ENCODE measurements at regions not wholly inside any gene's neighbourhood (a gene's known extent, or its start where the extent isn't known, plus 50 kb on each side); places are given as distances from the start of the nearest gene placed in this dataset.

DNA sequence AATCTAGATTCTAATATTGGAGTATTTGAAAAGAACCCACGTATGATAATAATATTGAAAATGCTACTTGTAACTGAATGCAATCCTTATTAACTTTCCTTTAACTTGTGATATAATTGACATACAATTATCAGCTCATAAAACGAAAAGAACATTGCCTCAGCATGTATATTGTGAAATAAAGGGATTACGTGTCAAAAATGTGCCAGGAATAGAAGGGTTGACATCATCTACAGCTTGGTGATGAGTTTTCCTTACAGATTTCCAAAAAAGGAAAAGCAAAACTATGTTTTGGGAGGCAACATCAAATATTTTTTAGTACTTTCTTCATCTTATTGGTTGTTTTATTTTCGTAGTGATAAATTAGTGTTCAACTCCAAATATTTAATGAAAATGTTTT, 266.0 kb upstream of the PTGER4 start:
- no peak for DNase-seq

- no peak for DNase-seq
Measured at GRCh38 chr5:40412771-40413170, 266.9 kb upstream of the PTGER4 start.

- no peak for DNase-seq
Measured at GRCh38 chr5:40410964-40411635, 268.6 kb upstream of the PTGER4 start.

DNA sequence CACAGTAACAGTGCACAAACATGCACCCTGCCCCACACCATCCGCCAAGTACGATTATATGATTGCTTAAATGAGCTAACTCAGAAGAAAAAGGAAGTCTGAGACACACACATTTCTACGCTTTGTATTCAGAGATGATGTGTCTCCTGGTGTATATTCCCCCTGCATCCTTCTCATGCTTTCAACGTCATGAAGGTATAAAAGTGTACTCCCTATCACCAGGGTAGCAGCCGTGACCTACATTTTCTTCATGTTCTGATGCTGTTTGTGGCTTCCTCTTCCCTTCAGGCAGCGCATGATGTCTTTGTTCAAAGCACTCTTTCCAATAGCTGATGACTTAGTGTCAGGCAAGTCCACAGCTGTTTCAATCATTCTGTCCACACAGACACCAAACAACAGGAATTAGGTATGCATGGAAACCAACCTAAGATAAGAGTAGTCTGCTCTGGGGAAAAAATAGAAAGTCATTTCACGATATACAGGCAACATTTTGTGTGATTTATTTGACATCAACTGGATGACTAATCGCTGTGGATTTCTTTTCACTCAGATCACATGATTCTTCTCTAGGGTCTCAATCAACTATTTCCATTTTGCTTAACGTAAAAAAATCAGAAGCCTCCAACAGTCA, 269.4 kb upstream of the PTGER4 start:
- DNase-seq: no peak

GRCh38 chr5:40409601-40410000, 270.1 kb upstream of the PTGER4 start:
- no peak for DNase-seq

DNA sequence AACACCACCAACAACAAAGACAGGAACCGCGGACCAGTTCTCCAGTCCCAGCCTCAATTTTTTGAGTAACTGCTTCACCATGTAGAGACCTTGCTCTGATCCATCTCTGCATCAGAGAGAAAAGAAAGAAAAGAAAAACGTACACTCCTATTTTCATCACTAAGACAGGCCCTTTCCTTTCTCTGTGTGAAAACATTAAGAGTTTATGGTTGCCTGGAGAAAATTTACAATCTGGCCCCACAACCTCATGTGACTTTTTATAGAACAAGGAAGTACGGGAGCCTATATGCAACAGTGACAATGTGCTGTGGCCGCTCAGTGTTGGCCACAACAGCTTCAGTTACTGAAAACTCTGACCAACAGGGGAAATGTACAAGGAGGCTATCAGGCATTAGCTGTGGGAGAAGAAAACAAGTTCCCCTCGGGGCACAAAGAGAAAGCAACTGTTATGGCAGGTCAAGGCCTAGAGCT, 272.9 kb upstream of the PTGER4 start:
- no peak for DNase-seq

- DNase-seq: no peak
Measured at GRCh38 chr5:40405996-40406740, 273.5 kb upstream of the PTGER4 start.

DNA sequence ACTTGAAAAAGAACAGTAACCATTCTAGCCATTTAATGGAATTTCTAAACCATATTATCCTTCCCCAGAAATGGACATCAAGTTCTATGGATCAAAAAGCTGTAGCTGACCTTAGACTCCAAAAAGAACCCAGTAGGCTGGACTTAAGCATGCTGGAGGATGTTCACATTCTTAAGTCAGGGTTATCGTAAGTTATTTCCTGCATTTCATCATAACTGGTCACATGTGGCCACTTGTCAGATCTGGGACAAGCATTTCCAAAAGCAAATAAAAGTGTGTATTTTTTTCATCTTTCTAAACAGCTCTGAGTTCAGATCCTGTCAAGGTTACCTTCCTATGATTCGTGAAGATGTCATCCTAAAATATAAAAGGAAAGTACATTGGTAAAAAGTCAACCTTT, 274.5 kb upstream of the PTGER4 start:
- no peak for DNase-seq

GRCh38 chr5:40404613-40405012, 275.1 kb upstream of the PTGER4 start:
- DNase-seq: no peak

- DNase-seq: no peak
Measured at GRCh38 chr5:40402007-40402364, 277.7 kb upstream of the PTGER4 start.

- no peak for DNase-seq
Measured at GRCh38 chr5:40401284-40402006, 278.3 kb upstream of the PTGER4 start.

DNA sequence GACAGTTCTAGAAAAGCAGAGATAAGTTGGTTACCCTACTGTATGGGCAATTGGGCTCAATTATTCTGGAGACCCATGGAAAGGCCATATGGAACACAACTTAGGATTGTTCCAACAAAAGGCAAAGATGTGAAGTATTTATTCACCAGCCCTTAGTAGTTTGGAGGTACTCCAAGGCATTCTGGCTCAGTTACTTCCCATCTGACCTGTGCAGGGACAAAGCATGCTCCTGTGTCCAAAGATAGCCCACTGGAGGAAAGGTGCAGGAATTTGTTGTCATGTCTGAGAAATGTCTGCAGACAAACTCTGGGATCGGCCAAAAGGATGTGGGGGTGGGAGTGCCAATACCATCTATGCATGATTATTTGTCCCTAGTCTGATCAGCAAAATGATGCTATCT, 279.5 kb upstream of the PTGER4 start:
- DNase-seq: no peak

DNA sequence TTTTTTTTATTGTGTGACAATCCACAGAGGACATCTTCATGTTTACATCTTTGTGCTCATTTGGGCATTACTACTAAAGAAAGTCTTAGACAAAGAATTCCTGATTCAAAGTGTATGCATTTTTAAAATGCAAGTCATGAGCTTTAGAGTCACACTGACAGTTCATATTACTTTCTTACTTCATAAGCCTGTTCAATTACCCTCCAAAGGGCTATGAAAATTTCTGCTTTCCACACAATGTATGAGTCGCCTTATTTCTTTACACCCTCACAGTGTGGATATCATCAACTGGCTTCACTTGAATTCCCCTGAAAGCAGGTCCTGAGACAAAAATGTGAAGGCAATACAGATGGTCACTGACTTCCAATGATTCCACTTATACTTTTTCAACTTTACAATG, 280.4 kb upstream of the PTGER4 start:
- DNase-seq: no peak

- DNase-seq: no peak
Measured at GRCh38 chr5:40397976-40398375, 281.7 kb upstream of the PTGER4 start.

DNA sequence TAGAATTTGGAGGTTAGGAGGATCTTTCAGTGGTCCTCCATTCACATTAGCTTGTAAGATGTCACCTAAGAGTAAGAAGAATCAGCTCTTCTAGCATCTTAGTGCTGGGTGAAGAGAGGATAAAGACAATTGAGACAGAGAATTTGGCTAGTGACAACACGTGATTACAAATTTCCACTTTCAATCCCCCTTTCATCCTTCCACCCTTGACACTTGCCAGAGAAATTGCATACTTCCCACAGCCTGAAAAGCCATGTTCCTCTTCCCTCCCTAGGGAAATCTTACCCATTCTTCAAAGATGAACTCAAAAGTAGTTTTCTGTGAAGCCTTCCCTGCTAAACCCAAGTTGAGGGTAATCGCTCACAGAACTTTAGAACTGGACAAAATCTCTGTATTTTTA, 282.6 kb upstream of the PTGER4 start:
- DNase-seq: no peak

GRCh38 chr5:40396317-40396716, 283.4 kb upstream of the PTGER4 start:
- DNase-seq: no peak

DNA sequence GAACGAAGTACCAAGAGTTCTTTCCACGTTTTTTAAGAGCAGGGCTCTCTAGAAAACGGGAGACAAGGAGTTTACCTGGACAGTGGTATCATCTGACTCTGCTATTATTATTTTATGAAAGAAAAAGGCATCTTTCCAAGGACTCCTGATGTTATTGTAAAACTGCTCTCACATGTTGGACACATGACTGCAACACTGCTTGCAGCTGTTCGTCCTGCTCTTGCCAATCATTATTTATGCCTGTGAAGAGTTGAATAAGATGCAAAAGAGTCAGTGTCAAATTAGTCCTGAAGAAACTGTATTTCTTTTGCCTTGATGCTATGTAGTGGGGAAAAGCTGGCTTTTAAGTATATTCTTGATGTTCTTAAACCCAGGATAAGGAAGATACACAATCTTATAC, 284.5 kb upstream of the PTGER4 start:
- no peak for DNase-seq

GRCh38 chr5:40394698-40395097, 285.0 kb upstream of the PTGER4 start:
- DNase-seq: no peak

- no peak for DNase-seq
Measured at GRCh38 chr5:40391642-40392041, 288.1 kb upstream of the PTGER4 start.

DNA sequence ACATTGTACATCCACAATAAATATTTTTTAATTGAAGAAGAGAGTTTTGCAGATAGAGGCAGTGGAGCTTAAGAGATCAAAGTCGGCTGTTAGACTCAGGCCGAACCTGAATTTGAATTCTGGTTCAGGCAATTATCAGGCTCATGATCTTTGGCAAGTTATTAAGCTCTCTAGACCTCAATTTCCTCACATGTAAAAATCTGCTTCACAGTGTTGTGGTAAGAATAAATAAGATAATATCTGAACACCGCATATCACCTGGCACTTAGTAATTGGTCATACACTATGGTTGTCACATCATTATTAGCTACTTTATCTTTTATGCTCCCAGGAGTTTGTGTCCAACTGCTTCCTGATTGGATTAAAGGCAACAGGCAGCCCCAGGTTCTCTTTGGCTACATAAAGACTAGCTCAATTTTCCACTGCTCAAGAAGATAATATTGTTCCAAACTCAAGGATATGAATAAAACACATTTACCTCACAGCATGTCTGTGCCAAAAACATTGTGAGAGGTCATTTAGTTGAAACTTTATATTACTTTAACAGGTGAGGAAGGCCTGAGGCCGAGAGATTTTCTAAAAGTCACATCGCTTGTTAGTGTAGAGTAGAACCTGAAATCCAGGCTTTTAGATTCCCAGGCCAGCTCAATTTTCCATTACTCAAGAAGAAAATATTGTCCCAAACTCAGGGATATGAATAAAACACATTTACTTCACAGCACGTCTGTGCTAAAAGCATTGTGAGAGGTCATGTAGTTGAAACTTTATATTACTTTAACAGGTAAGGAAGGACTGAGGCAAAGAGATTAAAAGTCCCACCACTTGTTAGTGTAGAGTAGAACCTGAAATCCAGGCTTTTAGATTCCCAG, 289.2 kb upstream of the PTGER4 start:
- DNase-seq: no peak

DNA sequence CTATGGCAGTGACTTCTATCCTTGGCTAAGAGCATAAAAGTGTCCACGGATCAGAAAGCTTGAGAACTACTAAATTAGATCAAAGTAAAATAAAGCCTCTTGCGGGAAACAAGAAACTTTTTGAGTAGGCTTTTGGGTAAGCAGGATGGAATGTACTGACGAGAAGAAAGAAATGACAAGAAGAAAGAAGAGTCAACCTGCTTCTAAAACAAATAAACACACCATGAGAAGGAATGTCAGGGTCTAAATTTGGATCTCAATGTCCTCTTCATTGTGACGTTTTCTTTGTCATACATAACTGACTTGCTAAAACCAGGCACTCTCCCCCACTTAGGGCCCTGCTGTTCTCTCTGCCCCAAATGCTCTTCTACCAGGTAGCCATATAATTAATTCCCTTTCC, 290.1 kb upstream of the PTGER4 start:
- DNase-seq: no peak

- DNase-seq: no peak
Measured at GRCh38 chr5:40386289-40386688, 293.4 kb upstream of the PTGER4 start.

- DNase-seq: no peak
Measured at GRCh38 chr5:40385544-40385943, 294.2 kb upstream of the PTGER4 start.

Measured in NCI-H1417 (cell line).